ENCODE measurements at regions not wholly inside any gene's neighbourhood (a gene's known extent, or its start where the extent isn't known, plus 50 kb on each side); places are given as distances from the start of the nearest gene placed in this dataset.

DNA sequence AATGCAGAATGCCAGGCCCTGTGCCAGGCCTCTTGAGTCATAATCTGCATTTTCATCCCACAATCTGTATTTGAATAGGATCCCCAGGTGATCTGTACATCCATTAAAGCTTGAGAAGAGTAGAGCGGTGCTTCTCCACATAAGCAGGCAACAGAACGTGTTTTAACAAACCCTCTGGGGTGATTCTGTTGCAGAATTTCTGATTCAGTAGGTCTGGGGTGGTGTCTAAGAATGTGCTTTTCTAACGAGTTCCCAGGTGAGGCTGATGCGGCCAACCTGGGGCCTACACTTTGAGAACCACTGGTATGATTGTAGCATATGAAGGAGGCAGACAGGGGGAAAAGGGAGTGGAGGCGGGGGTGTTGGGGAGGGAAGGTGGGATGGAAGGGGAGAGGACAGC, 78.4 kb upstream of the POU3F1 start:
- no peak overlapping the region for H3K4me3 ChIP-seq (ENCODE audit: low read depth, low read length)
- no peak for DNase-seq (ENCODE audit: low read depth)
- TF ChIP-seq, protein P1, sequence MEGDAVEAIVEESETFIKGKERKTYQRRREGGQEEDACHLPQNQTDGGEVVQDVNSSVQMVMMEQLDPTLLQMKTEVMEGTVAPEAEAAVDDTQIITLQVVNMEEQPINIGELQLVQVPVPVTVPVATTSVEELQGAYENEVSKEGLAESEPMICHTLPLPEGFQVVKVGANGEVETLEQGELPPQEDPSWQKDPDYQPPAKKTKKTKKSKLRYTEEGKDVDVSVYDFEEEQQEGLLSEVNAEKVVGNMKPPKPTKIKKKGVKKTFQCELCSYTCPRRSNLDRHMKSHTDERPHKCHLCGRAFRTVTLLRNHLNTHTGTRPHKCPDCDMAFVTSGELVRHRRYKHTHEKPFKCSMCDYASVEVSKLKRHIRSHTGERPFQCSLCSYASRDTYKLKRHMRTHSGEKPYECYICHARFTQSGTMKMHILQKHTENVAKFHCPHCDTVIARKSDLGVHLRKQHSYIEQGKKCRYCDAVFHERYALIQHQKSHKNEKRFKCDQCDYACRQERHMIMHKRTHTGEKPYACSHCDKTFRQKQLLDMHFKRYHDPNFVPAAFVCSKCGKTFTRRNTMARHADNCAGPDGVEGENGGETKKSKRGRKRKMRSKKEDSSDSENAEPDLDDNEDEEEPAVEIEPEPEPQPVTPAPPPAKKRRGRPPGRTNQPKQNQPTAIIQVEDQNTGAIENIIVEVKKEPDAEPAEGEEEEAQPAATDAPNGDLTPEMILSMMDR (conservative IDR thresholded peaks at IDR 0.05; ENCODE audit: low read depth, low read length) = no peak

DNA sequence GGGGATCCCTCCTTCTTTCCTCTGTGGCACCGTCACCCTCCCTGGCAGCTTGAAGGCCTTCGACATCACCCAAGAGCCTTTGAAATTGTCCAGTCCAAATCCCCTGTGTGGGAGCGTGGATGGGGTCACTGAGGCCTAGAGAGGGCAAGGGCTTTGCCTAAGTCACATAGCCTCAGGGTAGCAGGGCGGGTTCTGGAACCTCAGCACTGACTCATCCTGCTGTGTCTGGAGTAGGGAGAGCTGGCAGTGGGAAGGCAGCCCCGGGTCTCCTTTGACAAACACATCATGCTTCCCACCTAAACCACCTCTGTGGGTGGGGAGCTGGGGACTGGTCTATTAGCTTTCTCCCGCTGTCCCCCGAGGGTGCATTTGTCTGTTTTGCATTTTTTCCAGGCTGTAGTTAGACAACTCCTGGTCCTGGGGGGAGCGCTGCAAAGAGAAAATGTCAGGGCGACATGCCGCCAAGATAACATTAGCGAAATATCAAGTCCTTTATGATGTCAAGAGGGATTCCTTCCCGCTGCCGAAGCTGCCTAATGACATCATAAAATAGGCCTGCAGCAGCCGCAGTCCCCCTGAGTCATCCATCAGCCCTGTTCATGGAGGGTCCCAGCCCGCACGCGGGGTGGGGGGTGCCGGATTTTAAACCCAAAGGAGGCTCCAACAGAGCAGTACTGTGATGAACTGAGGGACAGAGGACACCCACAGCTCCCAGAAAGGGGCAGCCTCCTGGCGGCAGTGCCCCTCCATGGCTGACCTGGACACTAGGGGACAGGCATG, 77.0 kb upstream of the POU3F1 start:
- no peak for DNase-seq (ENCODE audit: low read depth)
- TF ChIP-seq, protein P1 (conservative IDR thresholded peaks at IDR 0.05; ENCODE audit: low read depth, low read length) = no peak
- no peak overlapping the region for H3K4me3 ChIP-seq (ENCODE audit: low read depth, low read length)

DNA sequence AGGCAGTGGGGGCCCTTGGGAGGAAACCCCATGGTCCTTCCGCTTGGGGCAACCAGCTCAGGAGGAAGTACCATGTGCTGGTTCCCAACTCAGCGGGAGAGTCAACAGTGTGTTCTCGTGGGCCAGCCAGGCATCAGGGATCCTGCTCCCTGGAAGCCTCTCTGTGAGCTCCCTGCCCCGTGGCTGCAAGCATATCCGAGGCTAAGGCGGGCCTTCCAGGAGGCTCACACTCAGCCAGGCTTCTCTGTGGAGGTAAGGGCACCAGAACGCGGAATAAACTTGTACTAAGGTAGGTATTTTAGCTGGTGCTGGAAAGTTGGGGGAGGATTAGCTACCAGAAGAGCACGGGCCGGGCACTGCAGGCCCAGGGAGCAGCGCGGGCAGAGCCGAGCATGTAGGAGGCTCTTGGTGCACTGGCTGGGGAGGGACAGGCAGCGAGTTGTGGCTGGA, 74.7 kb upstream of the POU3F1 start:
- H3K4me3 ChIP-seq (ENCODE audit: low read depth, low read length) = no peak overlapping the region
- DNase-seq (ENCODE audit: low read depth) = no peak
- TF ChIP-seq, protein P1 (conservative IDR thresholded peaks at IDR 0.05; ENCODE audit: low read depth, low read length) = no peak

DNA sequence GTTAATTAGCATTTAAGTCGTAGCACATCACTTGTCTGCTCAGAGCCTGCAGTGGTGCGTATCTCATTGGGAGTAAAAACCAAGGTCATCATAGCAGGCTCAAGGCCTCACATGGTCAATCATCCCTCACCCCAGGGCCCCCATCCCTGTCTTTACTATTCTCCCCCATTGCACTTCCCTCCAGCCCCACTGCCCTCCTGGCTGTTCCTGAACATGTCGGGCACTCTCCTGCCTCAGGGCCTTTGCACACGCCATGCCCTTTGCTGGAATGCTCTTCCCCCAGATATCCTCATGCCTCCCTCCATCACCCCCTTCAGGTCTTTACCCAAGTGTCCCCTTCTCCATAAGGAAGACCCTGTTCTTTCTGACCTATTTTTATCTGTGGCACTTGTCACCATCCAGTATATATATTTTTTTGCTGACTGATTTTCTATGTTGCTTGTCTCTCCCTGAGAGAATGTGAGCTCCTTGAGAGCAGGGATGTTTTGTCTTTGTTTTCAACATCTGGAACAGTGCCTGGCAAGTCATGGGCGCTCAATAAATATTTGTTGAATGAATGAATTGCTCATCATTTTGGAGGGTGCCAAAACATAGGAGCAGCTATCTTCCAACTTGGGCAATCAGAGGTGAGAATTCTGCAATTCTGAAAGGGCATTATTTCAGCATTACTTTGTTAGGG, 74.1 kb upstream of the POU3F1 start:
- DNase-seq (ENCODE audit: low read depth) = no peak
- TF ChIP-seq, protein P1 (conservative IDR thresholded peaks at IDR 0.05; ENCODE audit: low read depth, low read length) = no peak
- H3K4me3 ChIP-seq (ENCODE audit: low read depth, low read length) = no peak overlapping the region

DNA sequence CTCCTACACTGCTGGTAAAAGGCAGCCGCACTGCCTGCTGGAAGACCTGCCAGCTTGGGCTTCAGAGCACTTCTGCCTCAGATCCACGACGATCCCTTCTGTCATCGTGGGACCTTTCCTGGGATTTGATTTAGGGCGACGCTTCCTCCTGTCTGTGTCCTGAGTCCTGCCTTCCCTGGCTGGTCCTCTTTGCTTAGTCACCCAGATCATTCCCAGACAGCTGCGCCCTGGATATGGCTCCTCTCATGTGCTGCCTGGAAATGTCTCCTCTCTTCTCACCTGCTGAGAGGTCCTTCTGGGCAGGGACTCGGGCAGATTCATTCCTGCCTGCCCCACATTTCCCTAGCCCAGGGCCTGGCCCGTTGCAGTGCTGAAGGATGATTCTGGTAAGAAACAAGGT, 72.4 kb upstream of the POU3F1 start:
- TF ChIP-seq, protein P1 (conservative IDR thresholded peaks at IDR 0.05; ENCODE audit: low read depth, low read length) = no peak
- H3K4me3 ChIP-seq (ENCODE audit: low read depth, low read length) = no peak overlapping the region
- DNase-seq (ENCODE audit: low read depth) = no peak

DNA sequence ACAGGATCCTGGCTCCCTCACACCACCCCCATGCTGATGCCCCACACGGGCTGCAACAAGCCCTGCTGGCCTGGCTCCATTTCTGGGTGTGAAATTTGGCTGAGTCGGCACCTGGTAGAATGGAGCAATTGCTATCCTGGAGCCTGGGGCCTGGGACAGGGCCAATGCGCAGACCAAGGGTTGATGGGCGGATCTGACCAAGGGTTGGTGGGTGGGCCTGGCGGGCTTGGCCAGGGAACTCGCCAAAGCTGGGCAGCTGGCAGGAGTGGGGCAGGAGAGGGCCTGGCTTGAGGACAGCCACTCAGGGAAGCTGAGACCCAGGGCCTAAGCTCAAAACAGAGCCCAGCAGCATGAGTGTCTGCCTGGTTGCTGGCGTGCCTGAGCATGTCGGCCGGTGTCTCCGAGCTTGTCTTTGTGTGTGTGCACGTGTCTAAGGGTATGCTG, 70.9 kb upstream of the POU3F1 start:
- no peak overlapping the region for H3K4me3 ChIP-seq (ENCODE audit: low read depth, low read length)
- no peak for DNase-seq (ENCODE audit: low read depth)
- TF ChIP-seq, protein P1 (conservative IDR thresholded peaks at IDR 0.05; ENCODE audit: low read depth, low read length) = no peak
